Gastroesophageal sphincter (tissue), 4 donors: ENCODE measurements at regions not wholly inside any gene's neighbourhood (a gene's known extent, or its start where the extent isn't known, plus 50 kb on each side); places are given as distances from the start of the nearest gene placed in this dataset.

Source experiments
- ATAC-seq: fragments of 150-250 bp; one replicate; pipeline ENCODE4 v1.9.1; 2016; ENCODE audit warnings: mild to moderate bottlenecking, moderate library complexity
- H3K27ac ChIP-seq, 4 donors: fragments of 200-600 bp; sonication (generic) in 3 of 4; 1 replicate in 3 of 4; 2 replicates in 1 of 4; pipeline ENCODE4 v1.5.1; 2016 to 2019
- H3K27me3 ChIP-seq: fragments of 200-600 bp; sonication (generic); one replicate; pipeline ENCODE4 v1.5.1; 2019
- H3K36me3 ChIP-seq, 2 donors: fragments of 200-600 bp; sonication (generic); one replicate each; pipeline ENCODE4 v1.5.1; 2019; ENCODE audit warnings: control low read depth in 1 of 2
- H3K4me1 ChIP-seq, 3 donors: fragments of 200-600 bp; sonication (generic); 1 replicate in 2 of 3; 2 replicates in 1 of 3; pipeline ENCODE4 v1.5.1; 2016 to 2019; ENCODE audit warnings: control low read depth in 2 of 3
- H3K4me3 ChIP-seq, 2 donors: fragments of 200-600 bp; sonication (generic); one replicate each; pipeline ENCODE4 v1.5.1; 2019; ENCODE audit warnings: mild to moderate bottlenecking in 1 of 2, moderate library complexity in 1 of 2
- H3K9me3 ChIP-seq, 3 donors: fragments of 200-600 bp; sonication (generic); one replicate each; pipeline ENCODE4 v1.5.1; 2017 to 2019; ENCODE audit warnings: control low read depth in 2 of 3
- CTCF ChIP-seq, 4 experiments: fragments of 200-600 bp in 2 of 4; fragments of 450-650 bp in 2 of 4; sonication (generic) in 1 of 4; IDR thresholded peaks; one replicate each; pipeline ENCODE4 v1.5.1; 2017 to 2019; ENCODE audit warnings: antibody characterized with exemption in 4 of 4, mild to moderate bottlenecking in 2 of 4, moderate library complexity in 2 of 4
- EP300 ChIP-seq: sonication (generic); formaldehyde crosslinking; IDR thresholded peaks from one replicate; pipeline ENCODE4 v1.6.1; 2017; ENCODE audit warnings: antibody characterized with exemption, mild to moderate bottlenecking
- POLR2A ChIP-seq, 2 donors: fragments of 450-650 bp; IDR thresholded peaks; one replicate each; pipeline ENCODE4 v1.6.1; 2017; ENCODE audit warnings: antibody characterized with exemption in 2 of 2, mild to moderate bottlenecking in 2 of 2, moderate library complexity in 1 of 2
- POLR2AphosphoS5 ChIP-seq: sonication (generic); formaldehyde crosslinking; IDR thresholded peaks from one replicate; pipeline ENCODE4 v1.6.1; 2017; ENCODE audit warnings: antibody characterized with exemption
- WGBS, 2 donors: methylation state at CpG; one replicate each; pipeline ENCODE4 v1.1.5; 2018; ENCODE audit warnings: low coverage in 1 of 2; 5-methylcytosine and 5-hydroxymethylcytosine counted together

GRCh38 chr4:14072506-14072905, 445.0 kb upstream of the BOD1L1 start:
- H3K9me3 ChIP-seq = peaks cover 0 to 30% (median 0%) of the 10 kb centered on the region in 3 donors
- ATAC-seq = no peak
- no peaks in the 10 kb centered on the region for H3K36me3 ChIP-seq
- no peaks in the 10 kb centered on the region for H3K27me3 ChIP-seq
- no peak overlapping the region for H3K4me3 ChIP-seq
- H3K27ac ChIP-seq = no peak overlapping the region
- H3K4me1 ChIP-seq = no peaks in the 10 kb centered on the region
- no peak for TF ChIP-seq CTCF (IDR thresholded peaks at IDR 0.05)
- TF ChIP-seq EP300 = no peak
- no peak for TF ChIP-seq POLR2A (IDR thresholded peaks at IDR 0.05)
- no peak for TF ChIP-seq POLR2AphosphoS5

- TF ChIP-seq CTCF (IDR thresholded peaks at IDR 0.05) = no peak
- no peak for TF ChIP-seq EP300
- no peak for TF ChIP-seq POLR2AphosphoS5
- TF ChIP-seq POLR2A (IDR thresholded peaks at IDR 0.05) = no peak
Measured at GRCh38 chr4:14076776-14077175, 449.3 kb upstream of the BOD1L1 start.

GRCh38 chr4:14078326-14078725, 450.8 kb upstream of the BOD1L1 start:
- no peaks in the 10 kb centered on the region for H3K4me1 ChIP-seq
- 71 to 91% methylated on average over 2 to 3 of the region's 3 CpGs for WGBS, 2 donors

More at GRCh38 chr4:14076776-14077175, 449.3 kb upstream of the BOD1L1 start:
- no peaks in the 10 kb centered on the region for H3K36me3 ChIP-seq
- H3K27me3 ChIP-seq = no peaks in the 10 kb centered on the region
- H3K4me3 ChIP-seq = no peak overlapping the region
- ATAC-seq = no peak
- H3K9me3 ChIP-seq = peaks cover 0 to 23% (median 0%) of the 10 kb centered on the region in 3 donors
- no peak overlapping the region for H3K27ac ChIP-seq
- 60 to 76% methylated on average over 1 to 3 of the region's 3 CpGs for WGBS, 2 donors
- H3K4me1 ChIP-seq = no peaks in the 10 kb centered on the region

GRCh38 chr4:14079601-14080000, 452.1 kb upstream of the BOD1L1 start:
- 56 to 70% methylated on average over 1 of the region's 1 CpG for WGBS, 2 donors
- TF ChIP-seq EP300 = no peak
- TF ChIP-seq POLR2A (IDR thresholded peaks at IDR 0.05) = no peak
- TF ChIP-seq CTCF (IDR thresholded peaks at IDR 0.05) = no peak
- TF ChIP-seq POLR2AphosphoS5 = no peak

More at GRCh38 chr4:14078326-14078725, 450.8 kb upstream of the BOD1L1 start:
- no peak overlapping the region for H3K27ac ChIP-seq
- no peak overlapping the region for H3K4me3 ChIP-seq
- no peaks in the 10 kb centered on the region for H3K36me3 ChIP-seq
- TF ChIP-seq POLR2A (IDR thresholded peaks at IDR 0.05) = no peak
- TF ChIP-seq EP300 = no peak
- no peak for TF ChIP-seq POLR2AphosphoS5
- no peak for TF ChIP-seq CTCF (IDR thresholded peaks at IDR 0.05)
- no peak for ATAC-seq
- no peaks in the 10 kb centered on the region for H3K27me3 ChIP-seq
- peaks cover 0 to 7% (median 0%) of the 10 kb centered on the region in 3 donors for H3K9me3 ChIP-seq

GRCh38 chr4:14083150-14083549, 455.6 kb upstream of the BOD1L1 start:
- TF ChIP-seq CTCF (IDR thresholded peaks at IDR 0.05) = no peak
- no peak for TF ChIP-seq EP300
- TF ChIP-seq POLR2A (IDR thresholded peaks at IDR 0.05) = no peak
- TF ChIP-seq POLR2AphosphoS5 = no peak
- H3K9me3 ChIP-seq = no peaks in the 10 kb centered on the region
- no peaks in the 10 kb centered on the region for H3K27me3 ChIP-seq
- no peaks in the 10 kb centered on the region for H3K4me1 ChIP-seq
- ATAC-seq = no peak
- no peaks in the 10 kb centered on the region for H3K36me3 ChIP-seq
- no peak overlapping the region for H3K27ac ChIP-seq
- H3K4me3 ChIP-seq = no peak overlapping the region
- WGBS, 2 donors = 17 to 48% methylated on average over 3 of the region's 3 CpGs

More at GRCh38 chr4:14079601-14080000, 452.1 kb upstream of the BOD1L1 start:
- Histone ChIP-seq H3K4me3 (no peak overlapping the region), H3K36me3 (no peaks in the 10 kb centered on the region), H3K9me3 (no peaks in the 10 kb centered on the region), H3K27me3 (no peaks in the 10 kb centered on the region), H3K27ac (no peak overlapping the region), H3K4me1 (no peaks in the 10 kb centered on the region)
- no peak for ATAC-seq
